ENCODE measurements at regions not wholly inside any gene's neighbourhood (a gene's known extent, or its start where the extent isn't known, plus 50 kb on each side); places are given as distances from the start of the nearest gene placed in this dataset.

DNA sequence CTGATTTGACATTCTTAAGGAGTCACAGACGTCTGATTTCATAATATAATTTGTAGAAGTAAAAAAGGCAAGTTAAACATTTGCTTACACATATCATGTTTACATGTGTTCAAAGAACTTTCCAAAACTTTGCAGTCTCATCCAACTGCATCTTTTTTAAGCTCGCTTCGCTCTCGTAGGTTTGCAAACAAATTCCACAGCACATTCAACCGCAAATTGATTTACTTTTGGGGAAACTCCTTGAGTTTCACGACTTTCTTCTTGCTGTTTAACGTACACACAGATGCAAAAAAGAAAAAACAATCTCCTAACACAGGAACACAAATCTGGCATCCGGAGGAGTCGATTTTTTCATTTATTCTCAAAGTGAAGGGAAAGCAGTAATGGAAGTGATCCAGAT, 1149.5 kb downstream of the VRK1 start:
- no peaks in the 10 kb centered on the region for H3K36me3 Mint-ChIP-seq (ENCODE audit: low read depth, unreplicated experiment)
- H3K4me1 Mint-ChIP-seq (ENCODE audit: low read depth, unreplicated experiment) = peaks cover 1% of the 10 kb centered on the region
- FAIRE-seq (no peak), DNase-seq (ENCODE audit: low read depth) (no peak)
- Histone ChIP-seq H3K27ac (ENCODE audit: low read depth, low read length) (no peak overlapping the region), H3K36me3 (ENCODE audit: insufficient read depth, low read length) (no peaks in the 10 kb centered on the region), H3K27me3 (ENCODE audit: insufficient read depth, low read length) (no peaks in the 10 kb centered on the region), H4K20me1 (ENCODE audit: insufficient read depth, low read length) (no peaks in the 10 kb centered on the region), H3K9ac (ENCODE audit: low read length) (no peak overlapping the region), H3K9me3 (ENCODE audit: insufficient read depth, low read depth, low read length) (no peaks in the 10 kb centered on the region), H3K4me2 (ENCODE audit: low read length) (no peak overlapping the region), H2AFZ (ENCODE audit: low read depth, low read length) (no peak overlapping the region), H3K4me1 (ENCODE audit: insufficient read depth, low read length) (no peaks in the 10 kb centered on the region), H3K4me3 (ENCODE audit: insufficient read depth, low read depth, low read length) (no peak overlapping the region), H3K79me2 (ENCODE audit: insufficient read depth, low read length) (no peaks in the 10 kb centered on the region)
- TF ChIP-seq EZH2 (IDR thresholded peaks at IDR 0.05; ENCODE audit: insufficient read depth, low read length) (no peak), CTCF (IDR thresholded peaks at IDR 0.05; ENCODE audit: insufficient read depth, low read depth, low read length) (no peak)
- no peak overlapping the region for H3K27ac Mint-ChIP-seq (ENCODE audit: unreplicated experiment)
- peaks cover 12% of the 10 kb centered on the region for H3K27me3 Mint-ChIP-seq (ENCODE audit: low read depth, unreplicated experiment)
- H3K4me3 Mint-ChIP-seq (ENCODE audit: unreplicated experiment) = no peak overlapping the region
- peaks cover 2% of the 10 kb centered on the region for H3K9me3 Mint-ChIP-seq (ENCODE audit: unreplicated experiment)

- no peaks in the 10 kb centered on the region for H4K20me1 ChIP-seq (ENCODE audit: insufficient read depth, low read length)
- no peak overlapping the region for H3K9ac ChIP-seq (ENCODE audit: low read length)
- H3K4me1 ChIP-seq (ENCODE audit: insufficient read depth, low read length) = no peaks in the 10 kb centered on the region
- FAIRE-seq = no peak
- H3K27me3 Mint-ChIP-seq (ENCODE audit: low read depth, unreplicated experiment) = peaks cover 14% of the 10 kb centered on the region
- no peaks in the 10 kb centered on the region for H3K9me3 ChIP-seq (ENCODE audit: insufficient read depth, low read depth, low read length)
- H3K4me3 ChIP-seq (ENCODE audit: insufficient read depth, low read depth, low read length) = no peak overlapping the region
- no peaks in the 10 kb centered on the region for H3K79me2 ChIP-seq (ENCODE audit: insufficient read depth, low read length)
- no peaks in the 10 kb centered on the region for H3K4me1 Mint-ChIP-seq (ENCODE audit: low read depth, unreplicated experiment)
- DNase-seq (ENCODE audit: low read depth) = no peak
- H3K4me2 ChIP-seq (ENCODE audit: low read length) = no peak overlapping the region
- peaks cover 6% of the 10 kb centered on the region for H3K9me3 Mint-ChIP-seq (ENCODE audit: unreplicated experiment)
- H3K27ac ChIP-seq (ENCODE audit: low read depth, low read length) = no peak overlapping the region
- H3K27ac Mint-ChIP-seq (ENCODE audit: unreplicated experiment) = no peak overlapping the region
- H3K4me3 Mint-ChIP-seq (ENCODE audit: unreplicated experiment) = no peak overlapping the region
- H2AFZ ChIP-seq (ENCODE audit: low read depth, low read length) = no peak overlapping the region
- H3K36me3 Mint-ChIP-seq (ENCODE audit: low read depth, unreplicated experiment) = no peaks in the 10 kb centered on the region
- no peaks in the 10 kb centered on the region for H3K36me3 ChIP-seq (ENCODE audit: insufficient read depth, low read length)
- TF ChIP-seq CTCF (IDR thresholded peaks at IDR 0.05; ENCODE audit: insufficient read depth, low read depth, low read length) (no peak), EZH2 (IDR thresholded peaks at IDR 0.05; ENCODE audit: insufficient read depth, low read length) (no peak)
- no peaks in the 10 kb centered on the region for H3K27me3 ChIP-seq (ENCODE audit: insufficient read depth, low read length)
These were observed 1151.7 kb downstream of the VRK1 start for GRCh38 chr14:97948841-97949240.

- Histone ChIP-seq H3K27me3 (ENCODE audit: insufficient read depth, low read length) (no peaks in the 10 kb centered on the region), H4K20me1 (ENCODE audit: insufficient read depth, low read length) (no peaks in the 10 kb centered on the region), H3K9me3 (ENCODE audit: insufficient read depth, low read depth, low read length) (no peaks in the 10 kb centered on the region), H3K27ac (ENCODE audit: low read depth, low read length) (no peak overlapping the region), H3K4me2 (ENCODE audit: low read length) (no peak overlapping the region), H3K4me3 (ENCODE audit: insufficient read depth, low read depth, low read length) (no peak overlapping the region), H3K79me2 (ENCODE audit: insufficient read depth, low read length) (no peaks in the 10 kb centered on the region), H2AFZ (ENCODE audit: low read depth, low read length) (no peak overlapping the region), H3K4me1 (ENCODE audit: insufficient read depth, low read length) (no peaks in the 10 kb centered on the region), H3K9ac (ENCODE audit: low read length) (no peak overlapping the region), H3K36me3 (ENCODE audit: insufficient read depth, low read length) (no peaks in the 10 kb centered on the region)
- Mint-ChIP-seq H3K27ac (ENCODE audit: unreplicated experiment) (no peak overlapping the region), H3K27me3 (ENCODE audit: low read depth, unreplicated experiment) (peaks cover 16% of the 10 kb centered on the region), H3K4me3 (ENCODE audit: unreplicated experiment) (no peak overlapping the region), H3K4me1 (ENCODE audit: low read depth, unreplicated experiment) (no peaks in the 10 kb centered on the region), H3K9me3 (ENCODE audit: unreplicated experiment) (peaks cover 11% of the 10 kb centered on the region), H3K36me3 (ENCODE audit: low read depth, unreplicated experiment) (no peaks in the 10 kb centered on the region)
- no peak for TF ChIP-seq EZH2 (IDR thresholded peaks at IDR 0.05; ENCODE audit: insufficient read depth, low read length)
- FAIRE-seq (no peak), DNase-seq (ENCODE audit: low read depth) (no peak)
These were observed 1159.6 kb downstream of the VRK1 start for GRCh38 chr14:97956581-97957340.

Measured in astrocyte (in vitro differentiated cells and primary cell).